Dedifferentiated amniotic fluid mesenchymal stem cell (primary cell): ENCODE measurements at regions not wholly inside any gene's neighbourhood (a gene's known extent, or its start where the extent isn't known, plus 50 kb on each side); places are given as distances from the start of the nearest gene placed in this dataset.
"Not testable (repeated sequence)": the region's sequence is repeated elsewhere in the genome, so short reads cannot be mapped to it uniquely, and the experiment has no call there.

Experiments
- DNase-seq: peaks from one replicate; pipeline ENCODE4 v3.0.0-alpha.2; 2016; ENCODE audit errors: extremely low spot score

DNA sequence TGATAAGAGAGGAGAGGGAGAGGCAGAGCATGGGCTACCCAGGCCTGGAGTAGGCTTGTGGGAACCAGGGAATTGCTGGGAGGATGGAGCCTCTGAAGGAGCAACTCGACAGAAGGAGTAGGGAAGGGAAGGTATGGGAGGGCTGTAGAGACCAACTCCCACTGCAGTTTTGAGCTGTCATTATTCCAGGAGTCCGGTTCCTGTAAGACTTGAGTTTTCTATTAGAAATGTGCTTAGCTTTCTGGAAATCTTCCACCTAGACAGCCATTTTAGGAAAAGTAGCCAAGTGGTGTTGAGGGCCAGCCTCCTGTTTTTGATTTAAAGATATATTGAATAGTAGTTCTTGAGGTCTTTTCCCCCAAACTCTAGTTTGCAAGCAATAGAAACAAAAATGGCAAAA lies 323.5 kb downstream of the LRRC70 start:
- no peak for DNase-seq

DNA sequence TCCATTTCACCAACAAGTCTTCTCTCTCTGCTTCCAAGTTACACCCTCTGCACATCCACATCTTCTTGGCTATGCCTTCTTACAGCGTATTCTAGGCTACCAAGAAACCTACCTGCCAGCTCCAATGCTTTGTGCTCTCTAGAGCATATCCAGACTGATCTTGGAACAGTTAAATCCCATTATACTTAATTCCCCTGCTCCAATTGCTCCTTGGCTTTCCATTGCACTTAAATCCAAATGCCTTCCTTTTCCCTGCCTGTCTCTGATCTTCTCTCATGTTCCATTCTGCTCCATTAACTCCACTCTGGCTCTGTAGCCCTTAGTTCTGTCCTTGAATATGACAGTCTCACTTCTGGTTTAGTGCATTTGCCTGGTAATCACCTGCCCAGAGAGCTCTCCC lies 322.4 kb downstream of the LRRC70 start:
- no peak for DNase-seq

GRCh38 chr5:62896121-62896893 lies 317.7 kb downstream of the LRRC70 start:
- DNase-seq, result no peak

GRCh38 chr5:62886603-62887315 lies 308.1 kb downstream of the LRRC70 start:
- DNase-seq, result no peak

DNA sequence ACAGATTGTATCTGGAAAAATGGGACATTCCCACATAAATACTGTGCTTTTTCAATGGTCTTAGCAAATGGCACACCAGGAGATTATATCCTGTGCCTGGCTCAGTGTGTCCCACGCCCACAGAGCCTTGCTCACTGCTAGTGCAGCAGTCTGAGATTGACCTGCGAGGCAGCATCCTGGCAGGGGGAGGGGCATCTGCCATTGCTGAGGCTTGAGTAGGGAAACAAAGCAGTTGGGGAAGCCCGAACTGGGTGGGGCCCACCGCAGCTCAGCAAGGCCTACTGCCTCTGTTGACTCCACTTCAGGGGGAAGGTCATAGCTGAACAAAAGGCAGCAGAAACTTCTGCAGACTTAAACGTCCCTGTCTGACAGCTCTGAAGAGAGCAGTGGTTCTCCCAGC lies 258.7 kb downstream of the LRRC70 start:
- not testable (repeated sequence) for DNase-seq

DNA sequence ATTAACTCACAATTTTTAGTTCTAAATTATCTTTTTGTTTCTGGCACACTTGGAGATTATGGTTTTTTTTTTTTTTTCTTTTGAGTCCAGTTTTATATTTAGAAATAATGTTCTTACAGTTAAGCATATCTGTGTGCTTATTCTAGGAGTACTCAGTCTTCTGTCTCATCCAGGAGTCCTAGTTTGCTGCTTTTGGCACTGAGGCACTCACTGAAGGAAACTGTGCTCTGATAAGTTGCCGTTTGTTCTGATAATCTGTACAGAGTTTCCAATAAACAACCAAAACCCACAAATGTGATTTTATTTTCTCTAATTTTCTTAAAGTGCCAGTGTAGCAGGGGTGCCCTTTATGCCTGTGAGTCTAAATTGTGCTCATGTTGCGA lies 251.0 kb downstream of the LRRC70 start:
- DNase-seq, result no peak

DNA sequence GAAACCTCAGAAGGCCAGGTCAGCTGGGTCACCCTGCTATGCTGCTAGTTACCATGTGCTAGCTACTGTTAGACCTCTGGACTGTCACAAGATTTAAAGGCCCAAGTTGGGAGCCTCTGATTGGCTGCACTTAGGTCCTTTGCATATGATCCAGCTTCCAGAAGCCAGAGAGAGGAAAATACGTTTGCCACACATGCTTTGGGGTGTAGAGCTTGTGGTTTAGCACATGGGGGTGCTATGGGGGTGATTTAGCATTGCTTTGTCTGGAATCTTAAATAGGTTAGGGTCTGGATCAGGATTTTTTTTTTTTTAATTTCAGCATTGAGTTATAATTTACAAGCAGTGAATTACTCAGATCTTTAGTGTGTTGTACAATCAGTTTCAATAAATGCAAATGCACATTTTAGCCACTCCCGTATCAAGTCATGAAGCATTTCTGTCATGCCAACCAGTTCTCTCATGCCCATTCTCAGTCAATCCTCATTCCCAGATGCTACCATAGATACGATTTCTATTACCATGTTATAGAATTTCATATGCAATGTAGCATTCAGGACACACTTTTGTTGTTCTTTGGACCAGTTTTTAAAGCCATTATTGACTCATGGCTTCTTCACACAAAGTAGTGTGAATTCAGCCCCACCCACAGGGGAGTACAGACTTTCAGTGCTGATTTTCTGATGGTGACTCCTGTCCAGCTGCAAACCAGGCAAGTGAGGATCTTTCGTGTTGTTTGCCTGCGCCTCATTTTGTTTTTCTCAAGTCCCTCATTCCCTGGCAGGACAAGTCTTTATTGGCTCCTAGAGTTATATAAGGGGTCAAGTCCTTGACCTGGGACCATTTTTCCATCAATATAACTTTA lies 250.4 kb downstream of the LRRC70 start:
- DNase-seq, result no peak

DNA sequence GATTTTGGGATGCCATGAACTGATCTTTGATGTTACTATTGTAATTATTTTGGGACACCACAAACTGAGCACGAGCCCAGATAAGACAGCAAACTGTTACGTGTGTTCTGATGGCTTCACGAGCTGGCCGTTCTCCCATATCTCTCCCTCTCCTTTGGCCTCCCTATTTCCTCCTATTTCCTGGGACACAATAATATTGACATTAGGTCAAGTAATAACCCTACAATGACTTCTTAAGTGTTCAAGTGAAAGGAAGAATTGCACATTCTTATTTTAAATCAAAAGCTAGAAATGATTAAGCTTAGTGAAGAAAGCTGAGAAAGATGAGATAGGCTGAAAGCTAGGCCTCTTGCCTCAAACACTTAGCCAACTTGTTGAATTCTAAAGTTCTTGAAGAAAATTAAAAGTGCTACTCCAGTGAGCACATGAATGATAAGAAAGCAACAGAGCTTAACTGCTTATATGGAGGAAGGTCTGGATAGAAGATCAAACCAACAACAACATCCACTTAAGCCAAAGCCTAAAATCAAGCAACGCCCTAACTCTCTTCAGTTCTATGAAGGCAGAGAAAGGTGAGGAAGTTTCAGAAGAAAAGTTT lies 247.1 kb downstream of the LRRC70 start:
- no peak for DNase-seq

DNA sequence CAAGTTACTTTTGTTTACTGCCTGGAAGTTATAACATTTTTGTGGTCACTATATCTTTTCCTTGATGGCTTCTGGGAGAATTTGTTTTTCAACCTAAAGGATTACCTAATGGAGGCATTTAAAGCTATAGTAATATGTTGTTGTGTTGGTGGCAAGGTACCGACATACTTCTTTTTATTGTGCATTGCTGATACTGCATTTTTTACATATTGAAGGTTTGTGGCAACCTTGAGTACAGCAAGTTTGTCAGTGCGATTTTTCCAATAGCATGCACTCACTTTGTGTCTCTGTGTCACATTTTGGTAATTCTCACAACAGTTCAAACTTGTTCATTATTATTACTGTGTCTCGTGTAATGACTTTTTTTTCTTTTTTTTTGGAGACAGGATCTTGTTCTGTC lies 246.3 kb downstream of the LRRC70 start:
- no peak for DNase-seq

GRCh38 chr5:62817043-62817442 lies 238.4 kb downstream of the LRRC70 start:
- not testable (repeated sequence) for DNase-seq

- DNase-seq, result no peak
These were observed 236.4 kb downstream of the LRRC70 start for GRCh38 chr5:62814991-62815390.

DNA sequence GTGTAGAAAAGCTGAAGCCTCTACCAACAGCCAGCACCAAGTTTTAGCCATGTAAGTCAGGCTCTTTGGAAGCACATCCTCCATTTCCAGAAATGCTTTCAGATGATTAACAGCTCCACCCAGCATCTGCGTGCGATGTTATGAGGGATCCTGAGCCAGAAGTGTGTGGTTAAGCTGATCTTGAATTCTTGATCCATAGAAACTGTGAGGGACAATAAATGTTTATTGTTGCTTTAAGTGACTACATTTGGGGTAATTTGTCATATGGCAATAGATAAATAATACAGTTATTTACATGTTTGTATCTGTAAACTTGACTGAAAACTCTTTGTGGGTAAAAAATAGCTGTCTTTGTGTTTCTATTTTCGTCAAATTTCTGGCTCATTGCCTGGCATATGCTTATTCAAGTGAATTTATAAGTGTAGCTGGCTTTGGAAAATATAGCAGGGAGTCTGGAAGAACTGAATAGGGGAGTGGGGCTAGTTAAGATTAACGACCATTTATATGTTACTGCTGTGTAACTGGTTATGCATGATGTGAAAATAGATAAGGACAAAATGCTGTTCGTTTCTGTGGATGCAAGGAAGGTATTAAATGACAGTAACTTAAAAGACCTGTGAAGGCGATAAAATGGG lies 234.1 kb downstream of the LRRC70 start:
- DNase-seq, result no peak

GRCh38 chr5:62804819-62805218 lies 226.2 kb downstream of the LRRC70 start:
- DNase-seq, result not testable (repeated sequence)

DNA sequence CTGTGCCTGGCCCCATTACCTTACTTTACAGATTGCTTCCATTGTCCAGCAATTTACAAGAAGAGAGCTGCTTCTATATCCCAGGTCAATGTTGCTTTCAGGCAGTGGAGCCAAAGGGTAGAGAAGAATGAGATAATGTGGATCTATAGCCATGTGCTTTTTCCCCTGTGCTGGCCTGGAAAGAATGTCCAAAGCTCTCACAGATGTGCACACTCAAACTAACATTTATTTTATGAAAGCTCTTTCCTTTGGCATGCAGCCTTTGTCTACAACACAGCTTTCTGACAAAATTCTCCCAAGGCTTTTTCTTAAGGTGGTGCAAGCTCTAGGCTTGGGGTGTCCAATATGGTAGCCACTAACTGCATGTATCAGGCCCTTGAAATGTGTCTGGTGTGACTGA lies 217.3 kb downstream of the LRRC70 start:
- DNase-seq, result no peak

DNA sequence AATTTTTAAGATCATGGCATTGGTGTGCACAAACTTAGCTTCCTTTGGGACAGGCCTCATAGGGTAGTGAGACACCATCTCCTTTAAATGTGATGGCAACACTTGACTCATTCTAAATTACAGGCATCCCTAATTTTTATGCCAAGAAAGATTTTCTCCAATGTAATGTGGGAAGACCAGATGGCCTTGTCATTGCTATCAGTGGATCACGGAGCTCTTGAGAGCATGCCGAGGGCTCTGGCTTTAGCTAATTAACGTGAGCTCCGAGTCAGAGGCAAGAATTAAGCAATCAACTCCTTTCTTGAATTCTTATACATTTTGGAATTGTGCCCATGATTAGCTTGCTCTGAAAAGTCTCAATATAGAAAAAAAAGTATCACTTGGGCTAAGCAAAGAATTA lies 215.8 kb downstream of the LRRC70 start:
- DNase-seq, result no peak

- DNase-seq, result no peak
These were observed 212.4 kb downstream of the LRRC70 start for GRCh38 chr5:62791059-62791458.

GRCh38 chr5:62790348-62790747 lies 211.7 kb downstream of the LRRC70 start:
- DNase-seq, result no peak

GRCh38 chr5:62786099-62786498 lies 207.5 kb downstream of the LRRC70 start:
- no peak for DNase-seq

DNA sequence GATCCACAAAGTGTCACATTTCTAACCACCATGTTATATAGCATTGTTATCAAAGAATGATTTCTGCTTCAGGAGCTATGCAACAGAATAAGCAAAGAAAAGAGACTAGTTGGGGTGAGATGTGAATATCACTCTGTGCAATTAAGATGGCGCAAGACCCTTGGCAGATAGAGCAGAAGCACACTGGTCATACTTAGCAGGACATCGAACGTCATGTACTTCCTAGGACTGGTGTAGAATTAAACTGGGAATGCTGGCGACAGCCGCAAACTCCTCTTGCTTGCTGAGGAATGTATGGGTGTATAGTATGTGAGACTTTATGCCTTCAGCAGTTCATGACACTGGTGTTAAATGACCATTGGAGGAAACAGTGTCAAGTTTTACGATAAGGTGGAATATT lies 207.0 kb downstream of the LRRC70 start:
- DNase-seq, result no peak

- DNase-seq, result no peak
These were observed 204.9 kb downstream of the LRRC70 start for GRCh38 chr5:62783374-62784057.

GRCh38 chr5:62780888-62781287 lies 202.3 kb downstream of the LRRC70 start:
- no peak for DNase-seq
